LNCAP (cell line): ENCODE measurements at regions not wholly inside any gene's neighbourhood (a gene's known extent, or its start where the extent isn't known, plus 50 kb on each side); places are given as distances from the start of the nearest gene placed in this dataset.

ENCODE experiments used
- TF ChIP-seq, protein P1 (sequence below): fragments of 450-650 bp; IDR thresholded peaks from 2 replicates; pipeline ENCODE4 v1.5.1; 2017; ENCODE audit warnings: mild to moderate bottlenecking

- TF ChIP-seq, protein P1, sequence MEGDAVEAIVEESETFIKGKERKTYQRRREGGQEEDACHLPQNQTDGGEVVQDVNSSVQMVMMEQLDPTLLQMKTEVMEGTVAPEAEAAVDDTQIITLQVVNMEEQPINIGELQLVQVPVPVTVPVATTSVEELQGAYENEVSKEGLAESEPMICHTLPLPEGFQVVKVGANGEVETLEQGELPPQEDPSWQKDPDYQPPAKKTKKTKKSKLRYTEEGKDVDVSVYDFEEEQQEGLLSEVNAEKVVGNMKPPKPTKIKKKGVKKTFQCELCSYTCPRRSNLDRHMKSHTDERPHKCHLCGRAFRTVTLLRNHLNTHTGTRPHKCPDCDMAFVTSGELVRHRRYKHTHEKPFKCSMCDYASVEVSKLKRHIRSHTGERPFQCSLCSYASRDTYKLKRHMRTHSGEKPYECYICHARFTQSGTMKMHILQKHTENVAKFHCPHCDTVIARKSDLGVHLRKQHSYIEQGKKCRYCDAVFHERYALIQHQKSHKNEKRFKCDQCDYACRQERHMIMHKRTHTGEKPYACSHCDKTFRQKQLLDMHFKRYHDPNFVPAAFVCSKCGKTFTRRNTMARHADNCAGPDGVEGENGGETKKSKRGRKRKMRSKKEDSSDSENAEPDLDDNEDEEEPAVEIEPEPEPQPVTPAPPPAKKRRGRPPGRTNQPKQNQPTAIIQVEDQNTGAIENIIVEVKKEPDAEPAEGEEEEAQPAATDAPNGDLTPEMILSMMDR = no peak
Measured at GRCh38 chrX:36510736-36511135, 497.4 kb upstream of the FAM47C start.

DNA sequence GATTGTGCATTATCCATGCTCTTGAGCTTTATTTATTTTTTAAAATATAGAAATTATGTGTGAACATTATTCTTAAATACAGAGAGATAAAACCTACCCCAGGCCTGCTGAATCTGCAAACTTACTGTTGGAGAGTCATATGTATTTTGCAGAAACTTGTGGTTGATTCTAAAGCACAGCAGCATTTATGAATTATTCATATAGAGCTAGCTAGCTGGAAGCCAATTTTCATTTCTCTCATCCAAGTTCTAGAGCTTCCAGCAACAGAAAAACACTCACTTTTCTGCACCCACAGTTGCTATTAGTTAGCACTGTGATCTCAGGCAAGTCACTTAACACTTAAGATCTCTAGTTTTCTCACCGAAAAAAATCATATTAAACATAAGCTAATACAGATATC, 479.5 kb upstream of the FAM47C start:
- TF ChIP-seq, protein P1 = no peak

GRCh38 chrX:36534900-36535299, 473.3 kb upstream of the FAM47C start:
- TF ChIP-seq, protein P1 = no peak

GRCh38 chrX:36543499-36543898, 464.7 kb upstream of the FAM47C start:
- TF ChIP-seq, protein P1 = no peak

DNA sequence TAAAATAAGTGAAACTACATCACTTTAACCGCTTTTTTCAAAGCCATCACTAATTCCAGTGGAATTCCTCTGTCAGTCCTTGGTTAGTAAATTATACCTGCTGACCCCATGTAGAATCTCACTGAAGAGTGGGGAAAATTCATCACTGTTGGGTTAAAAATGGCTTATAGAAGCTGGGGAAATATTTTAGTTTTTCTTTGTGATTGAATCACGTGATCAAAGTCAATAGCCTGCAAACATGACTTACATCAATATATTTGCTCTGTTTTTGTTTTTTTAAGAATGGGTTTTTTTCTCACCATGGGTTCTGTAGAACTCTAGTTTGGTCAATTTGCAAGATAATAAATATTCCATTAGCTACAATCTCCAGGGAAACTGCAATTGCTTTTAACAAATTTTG, 445.2 kb upstream of the FAM47C start:
- TF ChIP-seq, protein P1 = no peak

- TF ChIP-seq, protein P1 = no peak
Measured at GRCh38 chrX:36568946-36569345, 439.2 kb upstream of the FAM47C start.

- TF ChIP-seq, protein P1 = no peak
Measured at GRCh38 chrX:36573720-36574119, 434.4 kb upstream of the FAM47C start.

DNA sequence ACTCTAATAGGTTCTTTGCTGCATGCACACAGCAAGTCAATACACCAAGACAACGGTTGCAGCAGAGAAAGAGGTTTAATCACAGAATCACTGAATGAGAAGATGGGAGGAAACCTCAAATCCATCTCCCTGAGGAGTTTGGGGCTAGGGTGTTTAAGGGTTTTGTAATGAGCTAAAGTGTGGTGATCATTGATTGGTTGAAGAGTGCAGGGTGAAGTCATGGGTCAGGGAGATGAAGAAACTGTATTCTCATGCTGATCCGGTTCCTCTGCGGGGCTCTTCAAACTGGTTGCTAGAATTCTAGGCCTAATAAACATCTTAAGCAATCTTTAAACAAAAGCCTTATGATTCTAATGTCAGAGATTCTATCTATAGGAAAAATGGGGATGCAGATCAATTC, 432.5 kb upstream of the FAM47C start:
- TF ChIP-seq, protein P1 = no peak
